ENCODE measurements at regions not wholly inside any gene's neighbourhood (a gene's known extent, or its start where the extent isn't known, plus 50 kb on each side); places are given as distances from the start of the nearest gene placed in this dataset.
"Not testable (repeated sequence)": the region's sequence is repeated elsewhere in the genome, so short reads cannot be mapped to it uniquely, and the experiment has no call there.

DNA sequence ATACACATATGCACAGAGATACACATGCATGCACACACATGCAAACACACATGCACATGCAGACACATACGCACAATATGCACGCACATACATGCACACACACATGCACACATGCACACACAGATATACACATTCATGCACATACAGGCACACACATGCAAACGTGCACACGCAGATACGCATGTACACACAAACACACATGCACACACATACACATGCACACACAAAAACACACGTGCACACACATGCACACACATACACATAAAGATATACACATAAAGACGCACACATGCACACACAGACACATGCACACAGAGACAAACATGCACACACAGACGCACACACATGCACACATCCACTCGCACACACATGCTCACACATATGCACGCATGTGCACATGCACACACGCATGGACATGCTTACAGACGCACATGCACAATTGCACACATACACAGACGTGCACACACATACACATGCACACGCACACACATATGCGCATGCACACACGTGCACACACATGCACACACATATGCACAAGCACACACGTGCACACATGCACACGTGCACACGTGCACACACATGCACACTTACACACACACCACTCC, 145.2 kb downstream of the ADRA2C start:
- Histone ChIP-seq H3K27me3 (replicated peaks in 1 of 2; ENCODE audit: control insufficient read depth in 2 of 2, extremely low read depth in 1 of 2, insufficient read depth in 2 of 2, low read length in 1 of 2) (peaks cover 0 to 8% of the 10 kb centered on the region in 2 experiments), H3K9me3 (no peaks in the 10 kb centered on the region), H3K36me3 (ENCODE audit: control insufficient read depth in 2 of 2, extremely low read depth in 1 of 2, insufficient read depth in 1 of 2, low read length in 1 of 2) (no peaks in the 10 kb centered on the region), H3K27ac (ENCODE audit: low read length) (no peak overlapping the region), H3K4me3 (ENCODE audit: control insufficient read depth in 1 of 2, extremely low read depth in 1 of 2, low read length in 1 of 2) (no peak overlapping the region), H3K4me1 (ENCODE audit: control insufficient read depth in 1 of 2, extremely low read depth in 1 of 2, insufficient read depth in 2 of 2, low read length in 2 of 2) (no peaks in the 10 kb centered on the region)
- ChIA-PET POLR2A (no interaction called here), CTCF (no interaction called here)
- Mint-ChIP-seq H3K4me3 (no peak overlapping the region), H3K9me3 (peaks cover 0 to 14% (median 0%) of the 10 kb centered on the region in 3 donors), H3K4me1 (no peaks in the 10 kb centered on the region), H3K36me3 (no peaks in the 10 kb centered on the region), H3K27me3 (peaks cover 0 to 16% of the 10 kb centered on the region in 2 donors), H3K27ac (no peak overlapping the region)
- DNase-seq = no peak
- 87% methylated on average over 14 of the region's 19 CpGs for WGBS (ENCODE audit: insufficient coverage)
- ATAC-seq (replicated peaks in 1 of 4) = no peak

DNA sequence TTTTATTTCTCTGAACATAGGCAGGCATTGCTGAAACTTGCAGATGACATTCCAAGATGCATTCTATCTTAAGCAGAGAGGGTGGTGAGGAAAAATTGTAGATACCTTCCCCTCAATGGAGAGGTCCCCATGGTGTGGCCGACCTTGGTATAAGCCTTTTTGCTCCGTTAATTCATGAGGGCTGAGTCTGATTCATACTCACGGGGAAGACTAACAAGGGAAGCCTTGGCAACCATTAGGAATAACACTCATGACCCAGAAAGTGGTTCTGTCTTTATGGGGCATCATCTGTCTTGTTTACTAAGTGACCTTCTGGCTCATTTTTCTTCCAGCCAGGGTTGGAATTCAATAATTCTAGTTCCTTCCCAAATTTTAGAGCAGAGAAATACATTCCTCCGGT, 148.3 kb downstream of the ADRA2C start:
- H3K36me3 ChIP-seq (ENCODE audit: control insufficient read depth in 2 of 2, extremely low read depth in 1 of 2, insufficient read depth in 1 of 2, low read length in 1 of 2); DNase-seq; POLR2A ChIA-PET; H3K9me3 ChIP-seq; H3K4me3 Mint-ChIP-seq; H3K4me1 Mint-ChIP-seq; H3K4me1 ChIP-seq (ENCODE audit: control insufficient read depth in 1 of 2, extremely low read depth in 1 of 2, insufficient read depth in 2 of 2, low read length in 2 of 2); H3K4me3 ChIP-seq (ENCODE audit: control insufficient read depth in 1 of 2, extremely low read depth in 1 of 2, low read length in 1 of 2); H3K27ac ChIP-seq (ENCODE audit: low read length); ATAC-seq (replicated peaks in 1 of 4); CTCF ChIA-PET; H3K27me3 ChIP-seq (replicated peaks in 1 of 2; ENCODE audit: control insufficient read depth in 2 of 2, extremely low read depth in 1 of 2, insufficient read depth in 2 of 2, low read length in 1 of 2); H3K36me3 Mint-ChIP-seq; H3K27ac Mint-ChIP-seq: not testable (repeated sequence)
- peaks cover 0 to 14% (median 0%) of the 10 kb centered on the region in 3 donors for H3K9me3 Mint-ChIP-seq
- 57% methylated on average over 1 of the region's 4 CpGs for WGBS (ENCODE audit: insufficient coverage)
- H3K27me3 Mint-ChIP-seq = peaks cover 12 to 15% of the 10 kb centered on the region in 2 donors

DNA sequence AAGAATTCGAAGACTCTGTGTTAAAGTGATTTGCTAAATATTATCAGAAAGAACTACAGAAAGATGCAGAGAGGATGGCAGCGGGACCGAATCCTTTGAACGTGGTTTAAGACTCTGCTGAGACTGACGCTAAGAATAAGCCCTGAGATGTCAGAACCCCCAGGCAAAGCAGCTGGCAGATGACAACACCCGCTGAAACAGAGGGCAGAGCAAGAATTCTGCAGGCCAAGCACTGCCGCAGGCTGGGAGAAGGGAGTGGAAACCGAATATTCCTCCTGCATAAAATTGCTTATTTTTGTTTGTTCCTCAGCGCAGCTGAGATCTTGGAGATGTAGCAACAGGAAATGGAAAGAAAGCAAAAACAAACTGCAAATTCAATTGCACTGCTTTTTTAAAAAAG, 153.3 kb downstream of the ADRA2C start:
- CTCF ChIA-PET; H3K9me3 ChIP-seq; H3K36me3 Mint-ChIP-seq; H3K27ac ChIP-seq (ENCODE audit: low read length); H3K4me1 ChIP-seq (ENCODE audit: control insufficient read depth in 1 of 2, extremely low read depth in 1 of 2, insufficient read depth in 2 of 2, low read length in 2 of 2); H3K4me1 Mint-ChIP-seq; POLR2A ChIA-PET; H3K9me3 Mint-ChIP-seq; ATAC-seq (replicated peaks in 1 of 4); H3K27ac Mint-ChIP-seq; H3K27me3 ChIP-seq (replicated peaks in 1 of 2; ENCODE audit: control insufficient read depth in 2 of 2, extremely low read depth in 1 of 2, insufficient read depth in 2 of 2, low read length in 1 of 2); H3K36me3 ChIP-seq (ENCODE audit: control insufficient read depth in 2 of 2, extremely low read depth in 1 of 2, insufficient read depth in 1 of 2, low read length in 1 of 2); H3K4me3 ChIP-seq (ENCODE audit: control insufficient read depth in 1 of 2, extremely low read depth in 1 of 2, low read length in 1 of 2); DNase-seq; H3K4me3 Mint-ChIP-seq: not testable (repeated sequence)
- WGBS (ENCODE audit: insufficient coverage) = 69% methylated on average over 6 of the region's 9 CpGs
- peaks cover 11 to 19% of the 10 kb centered on the region in 2 donors for H3K27me3 Mint-ChIP-seq

DNA sequence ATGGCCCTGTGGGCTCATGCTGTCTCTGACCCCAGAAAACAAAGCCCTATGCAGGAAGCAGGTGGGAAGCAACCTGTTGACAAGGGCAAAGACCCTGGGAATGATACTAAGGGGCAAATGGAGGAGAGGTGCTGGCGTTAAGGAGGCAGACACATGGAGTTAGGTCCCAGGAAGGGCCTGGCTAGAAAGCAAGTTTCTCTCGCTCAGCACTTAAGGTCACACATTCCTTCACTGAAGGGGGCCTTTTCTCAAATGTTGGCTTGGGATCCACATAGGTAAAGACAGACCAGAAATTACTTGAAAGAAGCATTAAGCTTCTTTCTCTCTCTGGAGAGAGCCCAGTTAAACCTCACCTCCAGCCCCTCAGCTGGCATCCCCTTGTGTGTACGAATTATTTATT, 155.7 kb downstream of the ADRA2C start:
- DNase-seq; H3K27ac Mint-ChIP-seq; H3K4me1 ChIP-seq (ENCODE audit: control insufficient read depth in 1 of 2, extremely low read depth in 1 of 2, insufficient read depth in 2 of 2, low read length in 2 of 2); ATAC-seq (replicated peaks in 1 of 4); H3K27ac ChIP-seq (ENCODE audit: low read length); POLR2A ChIA-PET; H3K9me3 Mint-ChIP-seq; H3K4me3 ChIP-seq (ENCODE audit: control insufficient read depth in 1 of 2, extremely low read depth in 1 of 2, low read length in 1 of 2); CTCF ChIA-PET; H3K9me3 ChIP-seq; H3K36me3 ChIP-seq (ENCODE audit: control insufficient read depth in 2 of 2, extremely low read depth in 1 of 2, insufficient read depth in 1 of 2, low read length in 1 of 2); H3K36me3 Mint-ChIP-seq; H3K4me3 Mint-ChIP-seq; H3K27me3 ChIP-seq (replicated peaks in 1 of 2; ENCODE audit: control insufficient read depth in 2 of 2, extremely low read depth in 1 of 2, insufficient read depth in 2 of 2, low read length in 1 of 2); H3K4me1 Mint-ChIP-seq: not testable (repeated sequence)
- H3K27me3 Mint-ChIP-seq = peaks cover 9 to 17% of the 10 kb centered on the region in 2 donors
- WGBS (ENCODE audit: insufficient coverage) = 80% methylated on average over 1 of the region's 3 CpGs

DNA sequence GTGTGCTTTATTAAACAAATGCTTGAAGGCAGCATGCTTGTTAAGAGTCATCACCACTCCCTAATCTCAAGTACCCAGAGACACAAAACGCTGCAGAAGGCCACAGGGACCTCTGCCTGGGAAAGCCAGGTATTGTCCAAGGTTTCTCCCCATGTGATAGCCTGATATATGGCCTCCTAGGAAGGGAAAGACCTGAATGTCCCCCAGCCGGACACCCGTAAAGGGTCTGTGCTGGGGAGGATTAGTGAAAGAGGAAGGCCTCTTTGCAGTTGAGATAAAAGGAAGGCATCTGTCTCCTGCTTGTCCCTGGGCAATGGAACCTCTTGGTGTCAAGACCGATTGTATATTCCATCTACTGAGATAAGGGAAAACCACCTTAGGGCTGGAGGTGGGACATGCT, 159.7 kb downstream of the ADRA2C start:
- ATAC-seq (replicated peaks in 1 of 4); H3K4me3 Mint-ChIP-seq; H3K27ac ChIP-seq (ENCODE audit: low read length); POLR2A ChIA-PET; DNase-seq; H3K36me3 Mint-ChIP-seq; H3K9me3 Mint-ChIP-seq; H3K4me3 ChIP-seq (ENCODE audit: control insufficient read depth in 1 of 2, extremely low read depth in 1 of 2, low read length in 1 of 2); CTCF ChIA-PET; H3K4me1 ChIP-seq (ENCODE audit: control insufficient read depth in 1 of 2, extremely low read depth in 1 of 2, insufficient read depth in 2 of 2, low read length in 2 of 2); H3K27ac Mint-ChIP-seq; H3K9me3 ChIP-seq; H3K4me1 Mint-ChIP-seq; H3K36me3 ChIP-seq (ENCODE audit: control insufficient read depth in 2 of 2, extremely low read depth in 1 of 2, insufficient read depth in 1 of 2, low read length in 1 of 2): not testable (repeated sequence)
- WGBS (ENCODE audit: insufficient coverage) = no CpG with 5 or more reads among the region's 4 CpGs
- H3K27me3 ChIP-seq (replicated peaks in 1 of 2; ENCODE audit: control insufficient read depth in 2 of 2, extremely low read depth in 1 of 2, insufficient read depth in 2 of 2, low read length in 1 of 2) = peaks cover 0 to 15% of the 10 kb centered on the region in 2 experiments
- H3K27me3 Mint-ChIP-seq = peaks cover 0 to 17% of the 10 kb centered on the region in 2 donors

DNA sequence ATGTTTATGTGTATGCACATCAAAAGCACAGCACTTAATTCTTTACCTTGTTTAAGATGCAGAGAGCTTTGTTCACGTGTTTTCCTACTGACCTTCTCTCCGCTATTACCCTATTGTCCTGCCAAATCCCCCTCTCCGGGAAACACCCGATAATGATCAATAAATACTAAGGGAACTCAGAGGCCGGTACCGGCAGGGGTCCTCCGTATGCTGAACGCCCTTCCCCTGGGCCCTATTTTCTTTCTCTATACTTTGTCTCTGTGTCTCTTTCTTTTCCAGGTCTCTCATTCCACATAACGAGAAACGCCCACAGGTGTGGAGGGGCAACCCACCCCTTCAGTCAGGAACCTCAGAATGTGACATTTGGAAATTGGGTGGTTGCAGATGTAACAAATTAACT, 160.1 kb downstream of the ADRA2C start:
- WGBS (ENCODE audit: insufficient coverage) = 53% methylated on average over 3 of the region's 10 CpGs
- H3K4me3 Mint-ChIP-seq; H3K4me3 ChIP-seq (ENCODE audit: control insufficient read depth in 1 of 2, extremely low read depth in 1 of 2, low read length in 1 of 2); H3K27ac Mint-ChIP-seq; H3K36me3 ChIP-seq (ENCODE audit: control insufficient read depth in 2 of 2, extremely low read depth in 1 of 2, insufficient read depth in 1 of 2, low read length in 1 of 2); H3K27ac ChIP-seq (ENCODE audit: low read length); ATAC-seq (replicated peaks in 1 of 4); POLR2A ChIA-PET; H3K4me1 ChIP-seq (ENCODE audit: control insufficient read depth in 1 of 2, extremely low read depth in 1 of 2, insufficient read depth in 2 of 2, low read length in 2 of 2); H3K36me3 Mint-ChIP-seq; H3K9me3 Mint-ChIP-seq; CTCF ChIA-PET; H3K4me1 Mint-ChIP-seq; H3K9me3 ChIP-seq; DNase-seq: not testable (repeated sequence)
- H3K27me3 Mint-ChIP-seq = peaks cover 0 to 17% of the 10 kb centered on the region in 2 donors
- peaks cover 0 to 15% of the 10 kb centered on the region in 2 experiments for H3K27me3 ChIP-seq (replicated peaks in 1 of 2; ENCODE audit: control insufficient read depth in 2 of 2, extremely low read depth in 1 of 2, insufficient read depth in 2 of 2, low read length in 1 of 2)
